Endothelial cell of umbilical vein (primary cell): ENCODE measurements at regions not wholly inside any gene's neighbourhood (a gene's known extent, or its start where the extent isn't known, plus 50 kb on each side); places are given as distances from the start of the nearest gene placed in this dataset.

Experiments
- EZH2 ChIP-seq: IDR thresholded peaks from 2 replicates; pipeline ENCODE4 v1.6.1; 2012; ENCODE audit warnings: borderline replicate concordance, low read depth, mild to moderate bottlenecking, moderate library complexity, low read length, inconsistent platforms; ENCODE audit not compliant: severe bottlenecking
- POLR2A ChIP-seq: IDR thresholded peaks from 2 replicates; pipeline ENCODE4 v1.6.1; 2012; ENCODE audit warnings: low read depth, mild to moderate bottlenecking, control low read depth, low read length
- POLR2AphosphoS5 ChIP-seq: IDR thresholded peaks from 2 replicates; pipeline ENCODE4 v1.6.1; 2012; ENCODE audit warnings: low read depth, mild to moderate bottlenecking, control low read depth, low read length, moderate library complexity; ENCODE audit not compliant: insufficient read depth
- TF ChIP-seq, protein P1 (sequence below), 2 donors: IDR thresholded peaks; 1 replicate in 1 of 2; 2 replicates in 1 of 2; pipeline ENCODE4 v1.5.1; 2011; ENCODE audit warnings: low read length in 2 of 2, mild to moderate bottlenecking in 2 of 2, moderate library complexity in 2 of 2, control low read depth in 1 of 2, inconsistent platforms in 1 of 2, low read depth in 1 of 2; ENCODE audit not compliant: insufficient read depth in 1 of 2; ENCODE audit errors: extremely low read depth in 1 of 2
- TF ChIP-seq, protein P2 (sequence below): IDR thresholded peaks from 2 replicates; pipeline ENCODE4 v1.6.1; 2011; ENCODE audit not compliant: insufficient read depth, insufficient read length

DNA sequence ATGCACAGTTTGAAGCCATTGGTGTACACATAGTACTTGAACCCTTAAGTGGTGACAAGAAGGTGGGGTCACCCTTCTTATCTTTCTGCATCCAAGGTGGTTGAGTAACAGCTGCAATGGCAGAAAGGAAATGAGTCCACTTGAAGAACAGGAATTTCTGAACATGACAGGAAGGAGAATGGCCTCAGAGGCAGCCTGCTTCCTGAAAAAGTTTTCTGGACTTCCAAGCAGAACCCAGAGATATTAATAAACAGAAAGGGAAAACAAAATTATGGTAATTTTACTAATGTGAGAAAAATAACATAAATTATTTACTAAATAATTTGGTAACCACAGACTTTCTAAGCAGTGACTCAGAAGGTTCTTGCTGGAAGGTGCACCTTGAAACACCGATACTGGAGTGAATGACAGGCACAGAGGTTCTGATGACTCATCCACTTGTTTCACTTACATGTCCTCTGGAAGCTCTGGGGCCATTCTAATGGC is 119.9 kb upstream of the HS3ST1 start:
- no peak for TF ChIP-seq EZH2
- TF ChIP-seq, protein P1, sequence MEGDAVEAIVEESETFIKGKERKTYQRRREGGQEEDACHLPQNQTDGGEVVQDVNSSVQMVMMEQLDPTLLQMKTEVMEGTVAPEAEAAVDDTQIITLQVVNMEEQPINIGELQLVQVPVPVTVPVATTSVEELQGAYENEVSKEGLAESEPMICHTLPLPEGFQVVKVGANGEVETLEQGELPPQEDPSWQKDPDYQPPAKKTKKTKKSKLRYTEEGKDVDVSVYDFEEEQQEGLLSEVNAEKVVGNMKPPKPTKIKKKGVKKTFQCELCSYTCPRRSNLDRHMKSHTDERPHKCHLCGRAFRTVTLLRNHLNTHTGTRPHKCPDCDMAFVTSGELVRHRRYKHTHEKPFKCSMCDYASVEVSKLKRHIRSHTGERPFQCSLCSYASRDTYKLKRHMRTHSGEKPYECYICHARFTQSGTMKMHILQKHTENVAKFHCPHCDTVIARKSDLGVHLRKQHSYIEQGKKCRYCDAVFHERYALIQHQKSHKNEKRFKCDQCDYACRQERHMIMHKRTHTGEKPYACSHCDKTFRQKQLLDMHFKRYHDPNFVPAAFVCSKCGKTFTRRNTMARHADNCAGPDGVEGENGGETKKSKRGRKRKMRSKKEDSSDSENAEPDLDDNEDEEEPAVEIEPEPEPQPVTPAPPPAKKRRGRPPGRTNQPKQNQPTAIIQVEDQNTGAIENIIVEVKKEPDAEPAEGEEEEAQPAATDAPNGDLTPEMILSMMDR (IDR thresholded peaks at IDR 0.05; ENCODE audit: extremely low read depth in 1 of 2, insufficient read depth in 1 of 2, low read depth in 1 of 2, low read length in 2 of 2), result no peak
- TF ChIP-seq POLR2AphosphoS5, result peak; percentile 88
- no peak for TF ChIP-seq POLR2A
- TF ChIP-seq, protein P2, sequence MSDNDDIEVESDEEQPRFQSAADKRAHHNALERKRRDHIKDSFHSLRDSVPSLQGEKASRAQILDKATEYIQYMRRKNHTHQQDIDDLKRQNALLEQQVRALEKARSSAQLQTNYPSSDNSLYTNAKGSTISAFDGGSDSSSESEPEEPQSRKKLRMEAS, result no peak
